DOHH2 (cell line): ENCODE measurements at regions not wholly inside any gene's neighbourhood (a gene's known extent, or its start where the extent isn't known, plus 50 kb on each side); places are given as distances from the start of the nearest gene placed in this dataset.

Experiments
- H3F3A ChIP-seq: fragments of 200-600 bp; sonication (generic), shearing (Covaris generic); 2 replicates; pipeline ENCODE4 v1.6.0; 2016; ENCODE audit warnings: antibody characterized with exemption, mild to moderate bottlenecking; ENCODE audit not compliant: control insufficient read depth, insufficient read depth
- H3K27ac ChIP-seq: fragments of 200-600 bp; sonication (generic); 2 replicates; pipeline ENCODE4 v1.5.1; 2014; ENCODE audit warnings: low read depth, mild to moderate bottlenecking, low read length, moderate library complexity
- H3K27me3 ChIP-seq: fragments of 200-600 bp; sonication (generic); 2 replicates; pipeline ENCODE4 v1.6.1; 2014; ENCODE audit warnings: mild to moderate bottlenecking, low read length, mixed read lengths; ENCODE audit not compliant: control insufficient read depth
- H3K36me3 ChIP-seq: fragments of 200-600 bp; sonication (generic); 2 replicates; pipeline ENCODE4 v1.6.1; 2014; ENCODE audit warnings: mild to moderate bottlenecking, low read length, moderate library complexity, mixed read lengths; ENCODE audit not compliant: control insufficient read depth
- H3K4me1 ChIP-seq: fragments of 200-600 bp; sonication (generic); 2 replicates; pipeline ENCODE4 v1.6.1; 2014; ENCODE audit warnings: mild to moderate bottlenecking, low read length, mixed read lengths; ENCODE audit not compliant: control insufficient read depth
- H3K4me2 ChIP-seq: fragments of 200-600 bp; sonication (generic); 2 replicates; pipeline ENCODE4 v1.6.0; 2014; ENCODE audit warnings: mild to moderate bottlenecking, low read length, moderate library complexity
- H3K4me3 ChIP-seq: fragments of 200-600 bp; sonication (generic); 2 replicates; pipeline ENCODE4 v1.5.1; 2014; ENCODE audit warnings: mild to moderate bottlenecking, low read length, mixed read lengths
- H3K79me2 ChIP-seq: fragments of 200-600 bp; sonication (generic); 2 replicates; pipeline ENCODE4 v1.6.1; 2014; ENCODE audit warnings: mild to moderate bottlenecking, low read length, mixed read lengths; ENCODE audit not compliant: control insufficient read depth
- H3K9me2 ChIP-seq: fragments of 200-600 bp; sonication (generic); replicated peaks from 2 replicates; pipeline ENCODE4 v1.6.1; 2014; ENCODE audit warnings: mild to moderate bottlenecking, low read length, mixed read lengths; ENCODE audit not compliant: control insufficient read depth
- H3K9me3 ChIP-seq: fragments of 200-600 bp; sonication (generic); 2 replicates; pipeline ENCODE4 v1.6.1; 2014; ENCODE audit warnings: antibody characterized with exemption, low read length, mixed read lengths; ENCODE audit not compliant: control insufficient read depth, insufficient read depth
- H4K20me1 ChIP-seq: fragments of 200-600 bp; sonication (generic); 2 replicates; pipeline ENCODE4 v1.6.0; 2014; ENCODE audit warnings: low read depth, mild to moderate bottlenecking, antibody characterized with exemption, low read length, moderate library complexity; ENCODE audit not compliant: control insufficient read depth, insufficient read depth
- CTCF ChIP-seq: fragments of 200-600 bp; sonication (generic); IDR thresholded peaks from one replicate; pipeline ENCODE4 v1.5.1; 2014; ENCODE audit warnings: antibody characterized with exemption, mild to moderate bottlenecking, low read depth, low read length; ENCODE audit not compliant: poor library complexity, severe bottlenecking
- EZH2phosphoT487 ChIP-seq: fragments of 200-600 bp; sonication (generic); IDR thresholded peaks from 2 replicates; pipeline ENCODE4 v1.6.1; 2017; ENCODE audit warnings: borderline replicate concordance, mild to moderate bottlenecking, antibody characterized with exemption, low read length, moderate library complexity, mixed read lengths

- Histone ChIP-seq H3K9me3 (no peaks in the 10 kb centered on the region), H3K4me3 (no peak overlapping the region), H3K27me3 (no peaks in the 10 kb centered on the region), H3K79me2 (no peaks in the 10 kb centered on the region), H3F3A (no peaks in the 10 kb centered on the region), H3K9me2 (no peaks in the 10 kb centered on the region), H4K20me1 (no peaks in the 10 kb centered on the region), H3K4me1 (no peaks in the 10 kb centered on the region), H3K4me2 (no peak overlapping the region), H3K36me3 (no peaks in the 10 kb centered on the region), H3K27ac (no peak overlapping the region)
- TF ChIP-seq CTCF (no peak), EZH2phosphoT487 (no peak)
Measured at GRCh38 chr7:81213394-81213793, 294.5 kb upstream of the SEMA3C start.

DNA sequence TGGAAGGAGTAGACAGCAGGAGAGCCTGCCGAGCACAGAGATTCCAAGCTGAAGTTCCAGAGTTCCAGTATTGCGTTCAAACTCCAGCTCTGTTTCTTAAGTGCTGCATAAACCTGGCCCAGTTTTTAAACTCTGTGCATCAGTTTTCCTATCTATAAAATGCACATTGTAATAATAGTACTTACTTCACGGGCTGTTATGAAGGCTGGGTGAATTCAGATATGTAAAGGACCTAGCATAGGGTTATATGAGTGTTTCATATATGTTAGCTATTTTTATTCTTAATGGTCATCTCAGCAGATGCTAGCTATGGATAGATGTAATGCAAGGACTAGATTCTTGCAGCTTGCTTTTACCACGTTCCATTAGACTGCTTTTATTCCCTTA, 293.1 kb upstream of the SEMA3C start:
- Histone ChIP-seq H3K4me1 (no peaks in the 10 kb centered on the region), H3K27me3 (no peaks in the 10 kb centered on the region), H4K20me1 (no peaks in the 10 kb centered on the region), H3K36me3 (no peaks in the 10 kb centered on the region), H3K9me3 (no peaks in the 10 kb centered on the region), H3K79me2 (no peaks in the 10 kb centered on the region), H3K9me2 (no peaks in the 10 kb centered on the region), H3K4me3 (no peak overlapping the region), H3K27ac (no peak overlapping the region), H3K4me2 (no peak overlapping the region), H3F3A (no peaks in the 10 kb centered on the region)
- TF ChIP-seq CTCF = no peak

DNA sequence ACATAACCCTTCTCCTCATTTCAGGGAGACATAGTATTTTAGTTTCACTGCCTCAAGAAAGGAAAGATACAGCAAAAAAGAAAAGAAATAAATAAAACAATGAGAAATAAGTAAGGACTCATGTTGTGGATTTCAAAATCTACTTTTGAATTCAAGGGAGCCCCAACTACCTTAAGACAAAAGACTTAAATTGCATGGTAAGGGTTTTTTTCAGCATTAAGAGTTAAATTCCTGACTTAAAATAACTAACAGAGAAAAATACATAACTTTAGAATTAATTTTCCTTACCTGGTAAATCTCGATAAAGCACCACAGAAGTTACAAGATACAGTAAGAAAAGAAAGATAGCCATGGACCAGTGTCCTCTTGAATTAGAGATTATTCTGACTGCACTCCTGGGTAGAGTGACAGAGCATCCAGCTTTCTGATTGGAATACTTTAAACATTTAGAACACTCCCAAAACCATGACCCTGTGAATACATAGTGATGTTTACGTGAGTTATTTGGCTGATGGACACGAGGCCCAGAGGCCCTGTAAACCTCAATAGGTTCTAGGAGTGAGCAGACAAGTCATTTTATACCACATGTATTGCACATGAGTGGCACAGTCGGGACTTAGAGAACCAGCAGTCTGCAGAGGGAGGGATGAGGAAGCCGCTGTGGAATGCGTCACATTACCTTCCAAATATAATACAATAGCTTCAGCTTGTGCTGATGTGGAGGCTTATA, 292.5 kb upstream of the SEMA3C start:
- no peak overlapping the region for H3K4me3 ChIP-seq
- H4K20me1 ChIP-seq = no peaks in the 10 kb centered on the region
- no peak overlapping the region for H3K27ac ChIP-seq
- H3K4me1 ChIP-seq = no peaks in the 10 kb centered on the region
- H3K79me2 ChIP-seq = no peaks in the 10 kb centered on the region
- H3K9me3 ChIP-seq = no peaks in the 10 kb centered on the region
- no peak overlapping the region for H3K4me2 ChIP-seq
- H3K36me3 ChIP-seq = no peaks in the 10 kb centered on the region
- no peak for TF ChIP-seq EZH2phosphoT487
- TF ChIP-seq CTCF = no peak
- no peaks in the 10 kb centered on the region for H3F3A ChIP-seq
- no peaks in the 10 kb centered on the region for H3K27me3 ChIP-seq
- H3K9me2 ChIP-seq = no peaks in the 10 kb centered on the region
